ENCODE measurements at regions not wholly inside any gene's neighbourhood (a gene's known extent, or its start where the extent isn't known, plus 50 kb on each side); places are given as distances from the start of the nearest gene placed in this dataset.

GRCh38 chr22:27610863-27611786 lies 190.4 kb downstream of the MN1 start:
- Mint-ChIP-seq H3K4me1 (peaks cover 3% of the 10 kb centered on the region), H3K9me3 (ENCODE audit: insufficient read depth) (no peaks in the 10 kb centered on the region), H3K4me3 (no peak overlapping the region), H3K27me3 (peaks cover 28% of the 10 kb centered on the region), H3K27ac (no peak overlapping the region)
- intact Hi-C loops (cut with micrococcal nuclease) = no loop called here
- DNase-seq = no peak
- ChIA-PET POLR2A (no interaction called here), CTCF (no interaction called here)
- Histone ChIP-seq H3K4me1 (ENCODE audit: control insufficient read depth in 2 of 2, insufficient read depth in 2 of 2, low read length in 2 of 2) (no peaks in the 10 kb centered on the region), H3K4me2 (replicated peaks; ENCODE audit: low read depth, low read length, poor library complexity, severe bottlenecking) (no peak overlapping the region), H3K9ac (ENCODE audit: low read length) (no peak overlapping the region), H3K27ac (ENCODE audit: low read length in 2 of 2) (no peak overlapping the region), H3K79me2 (ENCODE audit: control insufficient read depth, insufficient read depth, low read length) (no peaks in the 10 kb centered on the region), H2AFZ (ENCODE audit: insufficient read depth, low read depth, low read length, poor library complexity, severe bottlenecking) (no peak overlapping the region), H3K4me3 (ENCODE audit: control extremely low read depth in 1 of 5, extremely low read depth in 1 of 5, insufficient read depth in 1 of 5, low read depth in 2 of 5, low read length in 4 of 5) (no peak overlapping the region), H4K20me1 (ENCODE audit: control insufficient read depth, insufficient read depth, low read length, poor library complexity, severe bottlenecking) (no peaks in the 10 kb centered on the region), H3K27me3 (replicated peaks in 1 of 4; ENCODE audit: control extremely low read depth in 1 of 4, control insufficient read depth in 3 of 4, insufficient read depth in 4 of 4, low read length in 3 of 4) (peaks cover 0 to 8% (median 0%) of the 10 kb centered on the region in 4 experiments), H3K36me3 (replicated peaks in 1 of 2; ENCODE audit: control extremely low read depth in 1 of 2, control insufficient read depth in 1 of 2, extremely low read depth in 1 of 2, insufficient read depth in 2 of 2, low read length in 1 of 2) (no peaks in the 10 kb centered on the region), H3K9me3 (ENCODE audit: control extremely low read depth in 1 of 3, control insufficient read depth in 2 of 3, insufficient read depth in 1 of 3, low read length in 2 of 3) (peaks cover 0 to 16% (median 0%) of the 10 kb centered on the region in 3 donors)
- 90% methylated on average over 23 of the region's 23 CpGs for WGBS (ENCODE audit: insufficient coverage)
- no peak for ATAC-seq (ENCODE audit: low read depth)
- no peak for TF ChIP-seq EZH2 (IDR thresholded peaks at IDR 0.05; ENCODE audit: borderline replicate concordance, insufficient read depth, low read depth, low read length, poor library complexity, severe bottlenecking)
- TF ChIP-seq CTCF (IDR thresholded peaks at IDR 0.05) = no peak

GRCh38 chr22:27612115-27612514 lies 189.4 kb downstream of the MN1 start:
- Histone ChIP-seq H3K27me3 (replicated peaks in 1 of 4; ENCODE audit: control extremely low read depth in 1 of 4, control insufficient read depth in 3 of 4, insufficient read depth in 4 of 4, low read length in 3 of 4) (peaks cover 0 to 8% (median 0%) of the 10 kb centered on the region in 4 experiments), H3K4me2 (replicated peaks; ENCODE audit: low read depth, low read length, poor library complexity, severe bottlenecking) (no peak overlapping the region), H3K27ac (ENCODE audit: low read length in 2 of 2) (no peak overlapping the region), H3K9me3 (ENCODE audit: control extremely low read depth in 1 of 3, control insufficient read depth in 2 of 3, insufficient read depth in 1 of 3, low read length in 2 of 3) (peaks cover 0 to 16% (median 0%) of the 10 kb centered on the region in 3 donors), H3K4me1 (ENCODE audit: control insufficient read depth in 2 of 2, insufficient read depth in 2 of 2, low read length in 2 of 2) (no peaks in the 10 kb centered on the region), H3K79me2 (ENCODE audit: control insufficient read depth, insufficient read depth, low read length) (no peaks in the 10 kb centered on the region), H2AFZ (ENCODE audit: insufficient read depth, low read depth, low read length, poor library complexity, severe bottlenecking) (no peak overlapping the region), H3K4me3 (ENCODE audit: control extremely low read depth in 1 of 5, extremely low read depth in 1 of 5, insufficient read depth in 1 of 5, low read depth in 2 of 5, low read length in 4 of 5) (no peak overlapping the region), H3K9ac (ENCODE audit: low read length) (no peak overlapping the region), H3K36me3 (replicated peaks in 1 of 2; ENCODE audit: control extremely low read depth in 1 of 2, control insufficient read depth in 1 of 2, extremely low read depth in 1 of 2, insufficient read depth in 2 of 2, low read length in 1 of 2) (no peaks in the 10 kb centered on the region), H4K20me1 (ENCODE audit: control insufficient read depth, insufficient read depth, low read length, poor library complexity, severe bottlenecking) (no peaks in the 10 kb centered on the region)
- H3K4me3 Mint-ChIP-seq = no peak overlapping the region
- H3K27ac Mint-ChIP-seq = no peak overlapping the region
- no peak for ATAC-seq (ENCODE audit: low read depth)
- 0% methylated on average over 4 of the region's 6 CpGs for WGBS (ENCODE audit: insufficient coverage)
- ChIA-PET POLR2A (no interaction called here), CTCF (no interaction called here)
- peaks cover 32% of the 10 kb centered on the region for H3K27me3 Mint-ChIP-seq
- DNase-seq = no peak
- no peaks in the 10 kb centered on the region for H3K9me3 Mint-ChIP-seq (ENCODE audit: insufficient read depth)
- no peak for TF ChIP-seq CTCF (IDR thresholded peaks at IDR 0.05)
- TF ChIP-seq EZH2 (IDR thresholded peaks at IDR 0.05; ENCODE audit: borderline replicate concordance, insufficient read depth, low read depth, low read length, poor library complexity, severe bottlenecking) = no peak
- intact Hi-C loops (cut with micrococcal nuclease) = no loop called here
- H3K4me1 Mint-ChIP-seq = peaks cover 3% of the 10 kb centered on the region
